ENCODE measurements at regions not wholly inside any gene's neighbourhood (a gene's known extent, or its start where the extent isn't known, plus 50 kb on each side); places are given as distances from the start of the nearest gene placed in this dataset.

- no peak for TF ChIP-seq POLR2A (IDR thresholded peaks at IDR 0.05; ENCODE audit: low read depth)
- TF ChIP-seq EP300 (IDR thresholded peaks at IDR 0.05), result no peak
- no peak for TF ChIP-seq CTCF (IDR thresholded peaks at IDR 0.05)
- TF ChIP-seq POLR2AphosphoS5 (IDR thresholded peaks at IDR 0.05), result no peak
- Histone ChIP-seq H3K27me3 (no peaks in the 10 kb centered on the region), H3K36me3 (no peaks in the 10 kb centered on the region), H3K4me1 (no peaks in the 10 kb centered on the region), H3K27ac (replicated peaks in 1 of 4) (no peak overlapping the region), H3K4me3 (no peak overlapping the region), H3K9me3 (no peaks in the 10 kb centered on the region)
- no peak for DNase-seq (ENCODE audit: extremely low spot score)
- WGBS, result 73% methylated on average over 4 of the region's 4 CpGs
- intact Hi-C loops (cut with DNase I), result no loop called here
Measured at GRCh38 chr2:14806613-14807012, 174.1 kb downstream of the LRATD1 start.

- H3K27ac ChIP-seq (replicated peaks in 1 of 4), result no peak overlapping the region
- H3K4me1 ChIP-seq, result no peaks in the 10 kb centered on the region
- no peak for TF ChIP-seq POLR2A (IDR thresholded peaks at IDR 0.05; ENCODE audit: low read depth)
- no peak for TF ChIP-seq POLR2AphosphoS5 (IDR thresholded peaks at IDR 0.05)
- TF ChIP-seq EP300 (IDR thresholded peaks at IDR 0.05), result no peak
- no peak for TF ChIP-seq CTCF (IDR thresholded peaks at IDR 0.05)
- H3K27me3 ChIP-seq, result no peaks in the 10 kb centered on the region
- H3K9me3 ChIP-seq, result no peaks in the 10 kb centered on the region
- no peak overlapping the region for H3K4me3 ChIP-seq
- WGBS, result 37% methylated on average over 1 of the region's 1 CpG
- no peak for DNase-seq (ENCODE audit: extremely low spot score)
- H3K36me3 ChIP-seq, result no peaks in the 10 kb centered on the region
- intact Hi-C loops (cut with DNase I), result no loop called here
Measured at GRCh38 chr2:14815201-14815600, 182.7 kb downstream of the LRATD1 start.

- no peak for TF ChIP-seq CTCF (IDR thresholded peaks at IDR 0.05)
- no peak for TF ChIP-seq EP300 (IDR thresholded peaks at IDR 0.05)
- TF ChIP-seq POLR2AphosphoS5 (IDR thresholded peaks at IDR 0.05), result no peak
- TF ChIP-seq POLR2A (IDR thresholded peaks at IDR 0.05; ENCODE audit: low read depth), result no peak
- H3K4me1 ChIP-seq, result no peaks in the 10 kb centered on the region
- no peak overlapping the region for H3K4me3 ChIP-seq
- intact Hi-C loops (cut with DNase I), result no loop called here
- WGBS, result 48% methylated on average over 8 of the region's 9 CpGs
- DNase-seq (ENCODE audit: extremely low spot score), result no peak
- H3K27ac ChIP-seq (replicated peaks in 1 of 4), result no peak overlapping the region
- H3K9me3 ChIP-seq, result no peaks in the 10 kb centered on the region
- no peaks in the 10 kb centered on the region for H3K27me3 ChIP-seq
- no peaks in the 10 kb centered on the region for H3K36me3 ChIP-seq
Measured at GRCh38 chr2:14816069-14817060, 183.8 kb downstream of the LRATD1 start.

- no peaks in the 10 kb centered on the region for H3K4me1 ChIP-seq
- H3K4me3 ChIP-seq, result no peak overlapping the region
- 79% methylated on average over 4 of the region's 4 CpGs for WGBS
- intact Hi-C loops (cut with DNase I), result no loop called here
- no peaks in the 10 kb centered on the region for H3K27me3 ChIP-seq
- no peaks in the 10 kb centered on the region for H3K36me3 ChIP-seq
- H3K9me3 ChIP-seq, result no peaks in the 10 kb centered on the region
- DNase-seq (ENCODE audit: extremely low spot score), result no peak
- no peak overlapping the region for H3K27ac ChIP-seq (replicated peaks in 1 of 4)
- TF ChIP-seq EP300 (IDR thresholded peaks at IDR 0.05) (no peak), POLR2AphosphoS5 (IDR thresholded peaks at IDR 0.05) (no peak), CTCF (IDR thresholded peaks at IDR 0.05) (no peak), POLR2A (IDR thresholded peaks at IDR 0.05; ENCODE audit: low read depth) (no peak)
Measured at GRCh38 chr2:14817848-14818247, 185.3 kb downstream of the LRATD1 start.
